RPMI7951 (cell line): ENCODE measurements at regions not wholly inside any gene's neighbourhood (a gene's known extent, or its start where the extent isn't known, plus 50 kb on each side); places are given as distances from the start of the nearest gene placed in this dataset.
"Not testable (repeated sequence)": the region's sequence is repeated elsewhere in the genome, so short reads cannot be mapped to it uniquely, and the experiment has no call there.

Source experiments
- DNase-seq: peaks from one replicate; pipeline ENCODE4 v3.0.0-alpha.2; 2012; ENCODE audit warnings: low read depth

DNA sequence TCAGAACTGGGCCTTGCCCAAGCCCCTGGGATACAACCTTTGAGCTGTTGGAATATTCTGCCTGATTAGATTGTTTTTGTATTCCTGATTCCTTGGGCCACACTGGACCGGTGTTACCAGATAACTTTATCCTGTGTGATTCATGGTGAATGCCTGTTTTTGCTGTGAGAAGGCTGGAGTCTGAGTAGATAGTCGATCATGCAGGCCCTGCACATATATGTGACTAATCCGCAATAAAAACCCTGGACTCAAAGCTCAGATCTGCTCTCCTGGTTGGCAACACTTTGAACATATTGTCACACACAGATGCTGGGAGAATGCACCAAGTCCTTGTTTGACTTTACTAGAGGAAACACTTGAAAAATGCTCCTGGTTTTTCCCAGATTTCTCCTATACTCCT is 183.9 kb upstream of the MBL2 start:
- no peak for DNase-seq

DNA sequence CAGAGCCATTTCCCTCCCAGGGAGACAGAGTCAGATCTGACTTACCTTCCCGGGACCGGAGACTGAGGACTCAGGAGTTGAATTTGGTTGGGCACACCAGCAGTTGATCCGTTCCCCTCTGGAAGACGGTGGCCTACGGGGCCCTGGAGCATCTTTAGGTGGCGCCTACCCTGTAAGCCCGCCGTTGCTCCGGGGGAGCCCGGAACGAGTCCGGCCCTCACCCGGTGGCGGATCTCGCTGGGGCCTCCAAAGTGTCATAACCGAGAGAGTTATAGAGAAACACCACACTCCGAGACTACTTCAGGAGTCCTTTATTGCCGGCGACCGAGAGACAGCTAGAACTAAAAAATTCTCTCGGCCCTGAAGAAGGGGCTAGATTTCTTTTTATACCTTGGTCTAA is 182.8 kb upstream of the MBL2 start:
- no peak for DNase-seq

DNA sequence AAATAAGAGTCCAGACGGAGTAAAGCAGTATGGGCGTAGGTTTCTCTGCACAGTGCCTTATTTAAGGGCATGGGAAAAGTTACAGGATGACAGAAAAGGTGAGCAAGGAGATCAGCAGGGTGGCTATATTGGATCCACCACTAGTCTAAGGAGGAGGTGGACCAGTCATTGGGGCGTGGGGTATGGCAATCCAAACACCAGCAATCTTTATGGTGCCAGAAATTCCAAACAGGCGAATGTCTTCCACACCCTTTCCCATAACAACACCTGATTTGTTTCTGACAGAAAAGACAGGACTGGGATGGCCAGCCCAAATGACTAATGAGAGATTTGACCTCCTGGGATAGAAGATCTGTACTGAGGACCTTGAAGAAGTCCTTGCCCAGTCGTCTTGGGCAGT is 181.8 kb upstream of the MBL2 start:
- no peak for DNase-seq

DNA sequence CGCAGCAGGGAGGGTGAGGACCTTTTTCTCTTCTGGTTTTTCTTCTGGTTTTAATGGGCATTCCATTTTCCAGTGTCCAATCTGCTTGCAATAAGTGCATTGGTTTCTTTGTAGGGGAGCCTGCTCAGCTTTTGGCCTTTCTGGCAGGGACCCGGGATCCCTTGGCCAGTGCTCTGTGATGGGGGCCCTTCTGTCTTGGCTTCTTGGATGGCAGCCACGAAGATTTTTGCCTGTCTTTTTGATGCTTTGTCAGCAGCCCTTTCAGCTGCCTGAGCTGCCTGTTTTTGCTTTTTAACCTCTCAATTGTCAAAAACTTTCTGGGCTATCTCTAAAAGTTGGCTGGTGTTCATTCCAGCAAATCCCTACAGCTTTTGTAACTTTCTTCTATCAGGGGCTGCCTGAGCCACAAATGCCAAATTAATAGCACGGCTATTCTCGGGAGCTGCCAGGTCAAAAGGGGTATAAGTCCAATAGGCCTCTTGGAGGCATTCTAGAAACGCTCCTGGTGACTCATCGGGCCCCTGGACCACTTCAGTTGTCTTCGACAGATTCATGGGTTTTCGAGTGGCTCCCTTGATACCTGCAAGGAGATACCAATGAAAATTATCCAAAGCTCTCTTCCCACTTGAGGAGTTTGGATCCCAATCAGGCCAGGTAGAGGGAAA is 179.9 kb upstream of the MBL2 start:
- no peak for DNase-seq

DNA sequence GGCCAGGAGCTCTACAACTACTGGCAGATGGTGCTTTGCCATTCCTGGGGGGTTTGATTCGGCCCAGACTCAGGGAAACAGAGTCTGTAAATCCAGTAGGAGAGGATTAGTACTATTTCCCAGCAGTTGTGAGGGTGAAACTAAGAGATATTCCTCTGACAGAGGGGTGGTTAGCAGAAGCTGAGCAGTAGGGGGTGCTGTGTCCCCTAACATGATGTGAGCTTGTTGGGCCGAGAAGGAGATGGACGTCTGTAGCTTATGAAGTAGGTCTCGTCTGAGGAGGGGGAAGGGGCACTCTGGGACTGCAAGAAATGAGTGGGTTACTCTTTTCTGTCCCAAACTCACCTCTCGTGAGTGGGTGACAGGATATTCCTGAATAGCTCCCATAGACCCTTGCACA is 179.2 kb upstream of the MBL2 start:
- no peak for DNase-seq

DNA sequence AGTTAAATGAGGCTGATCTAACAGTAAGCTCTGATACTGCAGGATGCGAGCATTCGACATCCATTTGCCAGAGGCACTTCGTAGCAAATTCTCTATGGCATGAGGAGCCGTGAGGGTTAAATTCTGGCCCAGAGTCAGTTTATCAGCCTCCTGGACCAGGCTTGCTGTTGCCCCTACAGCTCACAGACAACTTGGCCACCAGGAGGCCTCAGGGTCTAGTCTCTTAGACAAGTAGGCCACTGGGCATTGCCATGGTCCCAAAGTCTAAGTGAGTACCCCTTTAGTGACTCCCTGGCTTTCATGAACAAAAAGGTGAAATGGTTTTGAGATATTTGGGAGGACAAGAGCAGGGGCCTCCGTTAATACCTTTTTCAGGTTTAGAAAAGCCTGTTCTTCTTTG is 178.0 kb upstream of the MBL2 start:
- no peak for DNase-seq

DNA sequence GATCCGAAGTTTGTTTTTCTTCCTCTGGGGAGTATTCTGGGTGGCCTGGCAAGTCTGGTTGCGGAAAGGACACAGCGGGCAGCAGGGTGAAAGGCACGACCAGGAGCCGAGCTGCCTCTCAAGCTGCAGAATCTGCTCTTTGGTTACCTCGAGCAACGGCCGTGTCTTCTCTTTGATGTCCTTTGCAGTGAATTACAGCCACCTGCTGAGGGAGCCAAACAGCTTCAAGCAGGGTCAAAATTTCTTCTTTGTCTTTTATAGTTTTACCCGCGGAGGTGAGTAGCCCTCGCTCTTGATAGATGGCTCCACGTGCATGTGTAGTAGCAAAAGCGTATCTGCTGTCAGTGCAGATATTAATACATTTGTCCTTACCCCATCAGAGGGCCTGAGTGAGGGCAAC is 177.3 kb upstream of the MBL2 start:
- no peak for DNase-seq

DNA sequence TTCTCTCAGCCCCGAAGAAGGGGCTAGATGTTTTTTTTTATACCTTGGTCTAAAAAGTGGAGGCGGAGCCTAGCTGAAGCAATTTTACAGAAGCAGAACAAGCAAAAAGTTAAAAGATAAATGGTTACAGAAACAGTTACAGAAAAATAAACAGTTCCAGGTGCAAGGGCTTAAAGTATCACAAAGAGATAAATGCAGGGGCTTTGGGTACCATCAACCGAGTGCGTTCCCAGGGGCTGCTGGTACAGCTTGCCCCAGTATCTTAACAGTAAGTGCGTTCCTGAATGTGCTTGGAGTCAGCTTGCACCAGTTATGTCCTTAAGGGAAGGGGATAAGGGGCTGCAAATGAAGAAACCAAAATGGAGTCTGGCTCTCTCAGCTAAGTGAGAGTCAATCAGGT is 173.9 kb upstream of the MBL2 start:
- no peak for DNase-seq

DNA sequence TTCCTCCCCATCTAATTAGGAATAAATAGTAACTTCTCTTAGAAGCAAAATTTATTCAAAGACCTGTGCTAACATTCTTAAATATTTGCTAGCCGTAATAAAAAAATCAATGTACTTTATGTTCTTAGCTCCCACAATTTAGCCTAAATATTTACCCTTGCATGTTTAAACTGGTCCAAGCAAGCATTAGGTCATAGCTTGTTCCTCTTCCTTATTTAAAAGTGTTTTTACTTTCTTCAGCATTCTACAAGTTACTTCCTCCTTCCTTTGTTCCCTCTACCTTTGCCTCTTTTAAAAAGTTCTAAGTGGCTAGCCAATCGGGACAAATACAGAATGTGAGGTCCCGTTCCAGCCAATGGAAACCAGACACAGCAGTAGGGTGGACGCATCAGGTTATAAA is 172.9 kb upstream of the MBL2 start:
- not testable (repeated sequence) for DNase-seq

DNA sequence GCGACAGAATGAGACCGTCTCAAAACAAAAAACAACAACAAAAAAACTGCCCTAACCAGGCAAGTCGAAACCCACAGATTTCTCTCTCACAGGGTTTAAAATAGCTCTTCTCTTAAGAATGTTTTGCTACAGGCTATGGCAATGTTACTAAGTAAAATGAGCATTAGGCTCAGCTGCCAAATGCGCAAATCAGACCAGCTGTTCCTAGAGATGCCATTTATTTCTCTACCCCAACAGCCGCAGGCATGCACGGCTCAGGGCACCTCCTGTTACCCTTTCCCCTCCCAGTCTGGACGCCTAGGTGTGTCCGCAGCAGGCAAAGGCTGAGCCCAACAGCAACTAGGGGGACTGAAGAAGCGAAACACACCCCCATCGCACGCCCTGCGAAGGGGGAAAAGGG is 168.3 kb upstream of the MBL2 start:
- no peak for DNase-seq

DNA sequence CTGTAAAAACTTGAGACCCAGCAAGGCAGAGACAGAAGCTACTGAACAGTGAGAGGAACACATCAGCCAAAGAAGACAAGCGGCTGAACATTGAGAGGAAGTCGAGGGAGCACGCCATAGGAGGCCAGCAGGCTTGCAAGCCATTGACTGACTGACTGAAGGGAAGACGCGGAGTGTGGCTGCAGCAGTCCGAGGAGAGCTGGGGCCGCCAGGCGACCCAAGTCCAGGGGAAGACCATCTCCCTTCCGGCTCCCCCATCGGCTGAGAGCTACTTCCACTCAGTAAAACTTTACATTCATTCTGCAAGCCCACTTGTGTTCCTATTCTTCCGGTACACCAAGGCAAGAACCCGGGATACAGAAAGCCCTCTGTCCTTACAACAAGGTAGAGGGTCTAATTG is 167.3 kb upstream of the MBL2 start:
- no peak for DNase-seq

DNA sequence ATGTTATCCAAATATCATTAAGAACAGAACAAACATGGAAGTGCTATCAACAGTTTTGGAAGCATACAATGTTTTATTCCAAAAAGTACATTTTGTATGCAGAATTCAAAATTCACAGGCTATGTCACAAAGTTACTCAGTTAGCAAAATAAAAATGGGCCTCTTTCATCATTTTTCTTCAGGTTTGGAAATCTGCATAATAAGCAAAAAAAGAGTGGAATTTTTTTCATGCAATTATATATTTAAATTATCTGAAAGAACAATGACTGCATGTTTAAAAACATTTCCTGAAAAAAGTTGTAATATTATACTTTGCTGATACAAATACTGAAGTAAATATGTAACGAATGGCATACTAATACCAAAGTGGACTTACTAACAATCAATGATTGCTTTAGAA is 161.2 kb upstream of the MBL2 start:
- no peak for DNase-seq

DNA sequence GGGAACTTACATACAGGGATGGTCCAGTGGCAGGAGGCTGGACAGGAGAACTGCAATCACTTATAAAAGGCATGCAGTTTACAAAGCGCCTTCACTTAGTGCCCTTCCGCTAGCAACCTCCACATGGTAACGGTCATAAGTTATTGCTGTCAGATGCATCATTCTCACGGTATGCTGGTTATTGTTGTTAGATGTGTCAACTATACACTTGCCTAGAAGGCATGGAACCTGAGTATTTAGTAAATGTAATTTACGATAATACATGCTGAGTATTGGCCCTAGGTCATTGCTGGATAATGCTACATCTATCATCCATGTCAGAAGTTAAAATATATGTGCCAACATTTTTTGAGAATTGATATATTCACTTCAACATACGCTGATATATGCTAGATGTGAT is 155.1 kb upstream of the MBL2 start:
- DNase-seq, result no peak

DNA sequence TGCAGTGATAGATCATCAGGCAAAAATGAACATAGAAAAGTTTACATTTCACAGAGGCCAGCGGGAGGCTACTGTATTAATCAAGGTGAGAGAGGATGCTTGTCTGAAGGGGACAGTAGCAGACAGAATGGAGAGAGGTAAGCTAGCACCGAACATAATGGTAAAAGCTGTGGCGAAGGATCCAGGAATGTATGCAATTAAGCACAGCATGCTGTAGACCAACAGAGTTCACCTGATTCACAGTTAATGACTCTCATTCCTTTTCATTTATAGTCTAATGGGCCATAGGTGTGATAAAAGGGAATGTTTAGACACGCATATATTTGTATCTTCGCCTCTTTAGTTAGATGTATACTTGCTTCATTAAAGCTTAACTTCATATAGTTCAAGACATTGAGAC is 150.9 kb upstream of the MBL2 start:
- no peak for DNase-seq

DNA sequence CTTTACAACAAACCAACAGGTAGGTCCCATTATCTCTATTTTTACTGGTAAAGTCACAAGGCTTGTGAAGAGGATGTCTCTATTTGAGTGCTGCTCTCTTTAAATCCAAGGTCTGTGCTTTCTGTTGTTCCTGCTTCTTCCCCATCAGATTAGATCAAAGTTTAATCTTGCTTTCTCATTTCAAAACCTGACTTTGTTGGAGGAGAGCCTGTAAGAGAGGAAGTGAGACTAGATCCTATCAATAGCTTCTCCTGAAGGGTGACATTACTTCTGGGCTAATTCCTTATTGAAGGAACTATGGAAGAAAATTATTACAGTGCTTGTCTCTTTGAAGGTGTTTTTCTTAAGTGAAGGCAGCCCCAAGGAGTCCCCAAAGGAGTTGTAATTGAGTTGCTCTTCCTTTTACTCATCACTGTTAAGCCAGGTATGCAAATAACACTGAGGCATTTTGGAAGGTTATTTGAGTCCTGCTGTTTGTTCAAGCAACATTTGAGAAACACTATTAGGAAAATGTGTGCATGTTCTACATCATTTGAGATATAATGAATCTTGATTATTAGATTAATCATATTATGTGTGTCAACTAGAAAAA is 146.2 kb upstream of the MBL2 start:
- no peak for DNase-seq

DNA sequence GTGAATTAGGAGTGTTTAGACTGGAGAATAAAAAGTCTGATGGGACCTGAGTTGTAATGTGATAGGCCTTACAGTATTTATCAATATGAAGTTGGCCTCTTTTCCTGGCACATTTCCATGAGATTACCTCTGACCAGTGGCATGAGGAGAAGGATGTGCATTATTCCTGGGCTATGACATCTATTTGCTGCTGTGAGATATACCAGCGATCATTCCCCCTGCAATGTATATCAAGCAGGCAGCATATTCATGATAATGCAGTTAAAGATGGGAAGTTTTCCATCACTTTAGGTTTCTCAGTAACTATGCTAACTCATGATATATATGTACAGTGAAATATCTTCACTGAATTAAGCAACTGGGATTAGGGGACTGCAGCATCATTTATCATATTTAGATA is 142.8 kb upstream of the MBL2 start:
- no peak for DNase-seq

DNA sequence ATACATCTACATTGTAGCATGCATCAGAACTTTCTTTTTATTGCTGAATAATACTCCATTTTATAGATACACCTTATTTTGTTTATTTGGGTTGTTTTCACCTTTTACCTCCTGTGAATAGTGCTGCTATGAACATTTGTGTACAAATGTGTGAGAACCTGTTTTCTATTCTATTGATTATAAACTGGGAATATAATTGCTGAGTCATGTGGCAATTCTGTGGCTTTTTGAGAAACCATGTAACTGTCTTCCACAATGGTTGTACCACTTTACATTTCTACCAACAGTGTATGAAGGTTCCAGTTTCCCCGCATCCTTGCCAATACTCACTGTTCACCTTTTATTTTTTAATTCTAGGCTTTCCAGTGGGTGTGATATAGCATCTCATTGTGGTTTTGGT is 138.6 kb upstream of the MBL2 start:
- DNase-seq, result no peak

DNA sequence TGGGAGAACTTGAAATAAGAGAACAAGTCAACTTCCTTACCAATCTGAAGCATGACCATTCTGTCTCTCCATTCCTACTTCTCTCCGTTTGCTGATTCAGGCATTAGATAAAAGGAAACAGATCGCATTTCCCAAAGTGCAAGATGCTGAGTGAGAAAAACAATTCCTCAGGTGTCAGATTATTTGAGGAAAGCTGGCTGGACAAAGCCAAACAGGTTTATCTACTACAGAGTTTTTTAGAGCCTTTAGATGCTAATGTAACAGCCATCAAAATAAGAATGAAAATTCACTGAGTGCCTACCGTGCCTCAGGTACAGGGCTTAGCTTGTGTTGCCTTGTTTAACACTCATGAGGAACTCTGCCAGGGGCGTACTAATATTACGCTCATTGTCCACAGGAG is 135.9 kb upstream of the MBL2 start:
- no peak for DNase-seq

DNA sequence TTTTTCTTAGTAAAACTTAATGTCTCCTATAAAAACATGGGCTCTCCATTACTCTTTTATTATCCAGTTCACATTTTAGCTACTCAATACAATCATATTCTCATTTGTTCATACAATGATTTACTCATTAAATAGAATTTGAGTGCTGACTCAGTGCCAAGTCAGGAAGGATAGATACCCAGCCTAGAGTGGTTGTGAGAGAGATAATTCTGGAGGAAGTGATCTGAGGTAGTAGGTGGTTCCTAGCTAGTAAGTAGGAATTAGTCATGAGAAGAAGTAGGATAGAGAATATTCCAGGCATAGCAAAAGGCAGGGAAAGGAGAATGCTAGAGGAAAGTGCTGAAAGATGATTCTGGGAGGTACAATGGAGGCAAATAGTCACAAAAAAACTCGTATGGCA is 133.5 kb upstream of the MBL2 start:
- DNase-seq, result no peak

DNA sequence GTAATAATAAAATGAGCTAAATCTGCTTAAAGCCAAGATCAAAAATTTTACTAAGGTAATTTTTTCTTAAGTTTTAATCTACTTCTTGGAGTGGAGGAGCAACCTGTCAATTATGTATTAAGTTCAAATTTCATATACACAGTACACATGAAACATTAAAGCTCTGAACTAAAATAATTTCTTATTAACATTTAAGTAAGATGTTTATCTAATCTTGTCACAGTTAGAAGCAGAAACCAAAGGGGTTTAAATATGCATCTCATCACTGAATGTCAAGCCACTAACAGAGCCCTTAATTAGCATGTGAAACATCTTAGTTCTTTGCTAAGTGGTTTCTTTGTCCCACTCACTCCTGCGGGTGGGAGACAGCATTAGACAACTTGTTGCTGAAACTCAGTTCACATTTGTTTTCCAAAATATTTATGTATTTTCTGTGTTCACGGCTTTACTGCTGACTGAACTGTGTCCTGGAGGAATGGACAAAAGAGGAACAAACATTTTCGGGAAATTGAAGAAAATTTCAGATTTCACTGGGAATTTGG is 130.9 kb upstream of the MBL2 start:
- DNase-seq, result no peak

DNA sequence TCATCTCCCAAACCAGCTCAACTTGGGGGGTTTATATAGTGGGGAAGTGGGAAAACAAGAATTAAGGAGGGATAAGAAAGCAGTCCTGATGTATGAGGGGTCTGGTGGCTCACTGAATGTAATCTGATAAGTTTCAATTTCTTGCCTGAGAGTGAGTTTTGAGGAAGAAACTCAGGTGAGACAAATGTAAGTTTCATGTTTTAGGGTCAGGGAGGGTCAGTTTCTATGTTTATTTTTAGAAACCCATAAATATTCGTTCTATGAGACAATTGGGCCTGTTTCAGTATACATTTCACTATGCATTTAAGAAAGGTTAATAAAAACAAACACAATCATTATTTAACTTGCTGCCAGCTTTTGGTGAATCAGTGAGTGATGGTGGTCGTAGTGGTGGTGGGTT is 128.0 kb upstream of the MBL2 start:
- DNase-seq, result no peak

DNA sequence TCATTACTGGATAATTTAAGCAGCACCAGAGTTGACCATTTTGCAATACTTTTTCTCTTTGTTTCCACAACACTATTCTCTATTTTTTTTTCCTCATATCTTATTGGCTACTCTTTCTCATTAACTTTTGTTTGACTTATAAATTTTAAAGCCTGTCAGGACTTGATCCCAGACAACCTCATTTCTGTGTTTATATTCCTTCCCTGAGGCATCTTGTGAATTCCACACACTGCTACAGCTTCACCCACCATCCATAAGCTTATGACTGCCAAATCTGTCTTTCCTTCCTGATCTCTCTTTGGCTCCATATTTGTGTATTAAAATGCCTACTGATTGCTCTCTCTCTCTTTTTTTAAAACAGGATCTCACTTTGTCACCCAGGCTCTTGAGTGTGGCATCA is 124.6 kb upstream of the MBL2 start:
- no peak for DNase-seq

DNA sequence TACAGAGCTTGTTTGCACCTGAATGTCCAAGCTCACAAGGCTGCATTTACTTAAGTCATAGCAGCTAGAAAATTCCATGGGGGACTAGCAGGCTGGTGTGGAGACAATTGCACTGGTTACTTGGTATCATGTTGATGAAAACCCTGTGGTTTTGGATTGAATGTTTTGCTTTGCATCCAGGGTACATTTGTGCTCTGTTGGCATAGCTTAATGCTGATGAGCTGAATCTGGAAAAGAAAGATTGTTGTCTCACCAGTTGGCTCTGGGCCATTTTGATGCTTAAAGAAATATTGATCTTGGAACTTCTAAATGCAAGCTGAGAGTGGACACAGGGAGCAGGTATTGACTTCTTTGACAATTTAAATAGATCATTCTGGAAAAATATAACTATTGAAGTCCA is 122.5 kb upstream of the MBL2 start:
- DNase-seq, result no peak

DNA sequence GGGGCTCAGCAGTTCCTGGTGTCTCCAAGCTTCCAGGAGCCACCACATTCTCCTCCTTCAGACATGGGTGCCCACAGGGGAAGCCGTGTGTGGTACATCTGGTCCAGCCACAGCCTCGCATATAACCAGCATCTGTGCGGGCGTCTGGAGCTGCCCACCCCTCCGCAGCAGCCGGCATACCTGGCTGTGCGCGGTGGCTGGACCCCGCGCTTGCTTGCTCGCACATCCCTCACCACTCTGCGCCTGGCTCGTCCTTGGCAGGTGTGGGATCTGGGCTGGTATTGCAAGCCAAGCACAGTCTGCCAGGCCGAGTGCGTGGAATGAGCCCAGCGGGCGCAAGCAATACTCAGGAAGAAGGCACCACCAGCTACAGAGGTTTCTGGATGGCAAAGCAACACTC is 117.7 kb upstream of the MBL2 start:
- no peak for DNase-seq
